ENCODE measurements at regions not wholly inside any gene's neighbourhood (a gene's known extent, or its start where the extent isn't known, plus 50 kb on each side); places are given as distances from the start of the nearest gene placed in this dataset.

- Histone ChIP-seq H3K27me3 (ENCODE audit: control insufficient read depth, insufficient read depth, low read length) (no peaks in the 10 kb centered on the region), H3K27ac (ENCODE audit: low read depth in 2 of 2, low read length in 2 of 2) (no peak overlapping the region), H3K4me3 (ENCODE audit: low read length in 3 of 3) (no peak overlapping the region), H3K4me1 (ENCODE audit: control insufficient read depth in 2 of 3, insufficient read depth in 2 of 3, low read depth in 1 of 3, low read length in 3 of 3) (no peaks in the 10 kb centered on the region), H3K36me3 (ENCODE audit: control insufficient read depth in 2 of 3, insufficient read depth in 3 of 3, low read length in 3 of 3) (no peaks in the 10 kb centered on the region), H3K9ac (ENCODE audit: low read length in 3 of 3) (no peak overlapping the region), H3K9me3 (ENCODE audit: control insufficient read depth in 2 of 3, insufficient read depth in 1 of 3, low read length in 3 of 3) (no peaks in the 10 kb centered on the region)
- no peak for FAIRE-seq
- TF ChIP-seq CTCF (IDR thresholded peaks at IDR 0.05; ENCODE audit: borderline replicate concordance, extremely low read depth, insufficient read depth): no peak
- intact Hi-C loops (cut with DNase I): no loop called here
- DNase-seq: no peak
Observed at GRCh38 chr1:208644401-208645160, 400.4 kb upstream of the PLXNA2 start.

- Histone ChIP-seq H3K27me3 (ENCODE audit: control insufficient read depth, insufficient read depth, low read length) (no peaks in the 10 kb centered on the region), H3K36me3 (ENCODE audit: control insufficient read depth in 2 of 3, insufficient read depth in 3 of 3, low read length in 3 of 3) (no peaks in the 10 kb centered on the region), H3K9me3 (ENCODE audit: control insufficient read depth in 2 of 3, insufficient read depth in 1 of 3, low read length in 3 of 3) (no peaks in the 10 kb centered on the region), H3K4me3 (ENCODE audit: low read length in 3 of 3) (no peak overlapping the region), H3K4me1 (ENCODE audit: control insufficient read depth in 2 of 3, insufficient read depth in 2 of 3, low read depth in 1 of 3, low read length in 3 of 3) (no peaks in the 10 kb centered on the region), H3K27ac (ENCODE audit: low read depth in 2 of 2, low read length in 2 of 2) (no peak overlapping the region), H3K9ac (ENCODE audit: low read length in 3 of 3) (no peak overlapping the region)
- intact Hi-C loops (cut with DNase I): no loop called here
- TF ChIP-seq CTCF (IDR thresholded peaks at IDR 0.05; ENCODE audit: borderline replicate concordance, extremely low read depth, insufficient read depth): no peak
- DNase-seq: no peak
- no peak for FAIRE-seq
Observed at GRCh38 chr1:208646431-208646830, 402.2 kb upstream of the PLXNA2 start.

GRCh38 chr1:208648146-208648545 lies 404.0 kb upstream of the PLXNA2 start:
- intact Hi-C loops (cut with DNase I): no loop called here
- Histone ChIP-seq H3K4me1 (ENCODE audit: control insufficient read depth in 2 of 3, insufficient read depth in 2 of 3, low read depth in 1 of 3, low read length in 3 of 3) (no peaks in the 10 kb centered on the region), H3K36me3 (ENCODE audit: control insufficient read depth in 2 of 3, insufficient read depth in 3 of 3, low read length in 3 of 3) (no peaks in the 10 kb centered on the region), H3K27ac (ENCODE audit: low read depth in 2 of 2, low read length in 2 of 2) (no peak overlapping the region), H3K4me3 (ENCODE audit: low read length in 3 of 3) (no peak overlapping the region), H3K9ac (ENCODE audit: low read length in 3 of 3) (no peak overlapping the region), H3K9me3 (ENCODE audit: control insufficient read depth in 2 of 3, insufficient read depth in 1 of 3, low read length in 3 of 3) (no peaks in the 10 kb centered on the region), H3K27me3 (ENCODE audit: control insufficient read depth, insufficient read depth, low read length) (no peaks in the 10 kb centered on the region)
- DNase-seq (no peak), FAIRE-seq (no peak)
- TF ChIP-seq CTCF (IDR thresholded peaks at IDR 0.05; ENCODE audit: borderline replicate concordance, extremely low read depth, insufficient read depth): no peak
